Activated CD4-positive, alpha-beta T cell treated with anti-CD3 and anti-CD28 coated beads for 1 hour (primary cell): ENCODE measurements at regions not wholly inside any gene's neighbourhood (a gene's known extent, or its start where the extent isn't known, plus 50 kb on each side); places are given as distances from the start of the nearest gene placed in this dataset.

ENCODE experiments used
- DNase-seq: peaks from one replicate; pipeline ENCODE4 v3.0.0-alpha.2; 2020

GRCh38 chr2:144074450-144074849 lies 445.5 kb downstream of the ZEB2 start:
- no peak for DNase-seq

GRCh38 chr2:144071461-144071860 lies 448.5 kb downstream of the ZEB2 start:
- no peak for DNase-seq

GRCh38 chr2:144067506-144067905 lies 452.4 kb downstream of the ZEB2 start:
- no peak for DNase-seq

- no peak for DNase-seq
These were observed 456.3 kb downstream of the ZEB2 start for GRCh38 chr2:144063602-144064001.

- no peak for DNase-seq
These were observed 465.0 kb downstream of the ZEB2 start for GRCh38 chr2:144054911-144055310.

GRCh38 chr2:144052083-144052482 lies 467.8 kb downstream of the ZEB2 start:
- no peak for DNase-seq

GRCh38 chr2:144049137-144049536 lies 470.8 kb downstream of the ZEB2 start:
- DNase-seq, result no peak

- no peak for DNase-seq
These were observed 471.3 kb downstream of the ZEB2 start for GRCh38 chr2:144048631-144049060.

- DNase-seq, result no peak
These were observed 477.2 kb downstream of the ZEB2 start for GRCh38 chr2:144042751-144043150.

GRCh38 chr2:144041612-144042011 lies 478.3 kb downstream of the ZEB2 start:
- DNase-seq, result no peak

- DNase-seq, result no peak
These were observed 479.1 kb downstream of the ZEB2 start for GRCh38 chr2:144040834-144041233.

GRCh38 chr2:144032566-144032965 lies 487.4 kb downstream of the ZEB2 start:
- no peak for DNase-seq

- no peak for DNase-seq
These were observed 489.1 kb downstream of the ZEB2 start for GRCh38 chr2:144030791-144031190.

- DNase-seq, result no peak
These were observed 492.3 kb downstream of the ZEB2 start for GRCh38 chr2:144027593-144027992.

- DNase-seq, result no peak
These were observed 493.2 kb downstream of the ZEB2 start for GRCh38 chr2:144026753-144027152.

- no peak for DNase-seq
These were observed 499.9 kb downstream of the ZEB2 start for GRCh38 chr2:144020047-144020446.

GRCh38 chr2:144015655-144016245 lies 504.2 kb downstream of the ZEB2 start:
- DNase-seq, result no peak

- no peak for DNase-seq
These were observed 504.9 kb downstream of the ZEB2 start for GRCh38 chr2:144015036-144015435.

- no peak for DNase-seq
These were observed 505.8 kb downstream of the ZEB2 start for GRCh38 chr2:144014103-144014502.

GRCh38 chr2:144012304-144012703 lies 507.6 kb downstream of the ZEB2 start:
- no peak for DNase-seq

GRCh38 chr2:144011553-144011952 lies 508.4 kb downstream of the ZEB2 start:
- DNase-seq, result no peak

- no peak for DNase-seq
These were observed 508.8 kb downstream of the ZEB2 start for GRCh38 chr2:144011098-144011497.

GRCh38 chr2:144010096-144010836 lies 509.7 kb downstream of the ZEB2 start:
- DNase-seq, result no peak

- DNase-seq, result no peak
These were observed 513.8 kb downstream of the ZEB2 start for GRCh38 chr2:144006139-144006538.

- DNase-seq, result no peak
These were observed 515.2 kb downstream of the ZEB2 start for GRCh38 chr2:144004742-144005141.
